NT2/D1 (cell line): ENCODE measurements at regions not wholly inside any gene's neighbourhood (a gene's known extent, or its start where the extent isn't known, plus 50 kb on each side); places are given as distances from the start of the nearest gene placed in this dataset.

Source experiments
- YY1 ChIP-seq: IDR thresholded peaks from 2 replicates; pipeline ENCODE4 v1.6.1; 2011; ENCODE audit not compliant: insufficient read length, insufficient read depth
- ZNF274 ChIP-seq: IDR thresholded peaks from 2 replicates; pipeline ENCODE4 v1.6.1; 2011; ENCODE audit warnings: mild to moderate bottlenecking, low read depth, low read length

GRCh38 chrY:7182591-7182990 lies 271.0 kb upstream of the AMELY start:
- TF ChIP-seq YY1 = no peak
- no peak for TF ChIP-seq ZNF274
